ENCODE measurements at regions not wholly inside any gene's neighbourhood (a gene's known extent, or its start where the extent isn't known, plus 50 kb on each side); places are given as distances from the start of the nearest gene placed in this dataset.
"Not testable (repeated sequence)": the region's sequence is repeated elsewhere in the genome, so short reads cannot be mapped to it uniquely, and the experiment has no call there.

DNA sequence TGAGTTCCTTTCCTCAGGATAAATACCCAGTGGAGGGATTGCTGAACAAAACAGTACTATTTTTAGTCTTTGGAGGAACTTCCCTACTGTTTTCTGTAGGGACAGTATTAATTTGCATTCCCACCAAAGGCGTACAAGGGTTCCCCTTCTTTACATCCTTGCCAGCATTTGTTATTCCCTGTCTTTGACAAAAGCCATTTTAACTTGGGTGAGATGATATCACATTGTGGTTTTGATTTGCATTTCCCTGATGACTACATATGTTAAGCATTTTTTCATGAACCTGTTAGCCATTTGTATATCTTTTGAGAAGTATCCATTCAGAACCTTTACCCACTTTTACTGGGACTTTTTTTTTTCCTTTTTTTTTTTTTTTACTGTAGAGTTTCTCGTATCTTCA lies 126.2 kb upstream of the ANXA10 start:
- Mint-ChIP-seq H3K27ac (no peak overlapping the region), H3K36me3 (no peaks in the 10 kb centered on the region), H3K27me3 (no peaks in the 10 kb centered on the region), H3K4me1 (no peaks in the 10 kb centered on the region), H3K4me3 (no peak overlapping the region), H3K9me3 (ENCODE audit: low read depth) (peaks cover 2% of the 10 kb centered on the region)
- DNase-seq = no peak
- CTCF ChIA-PET = no interaction called here
- no peak for ATAC-seq

GRCh38 chr4:167973513-167973912 lies 118.8 kb upstream of the ANXA10 start:
- H3K36me3 Mint-ChIP-seq = no peaks in the 10 kb centered on the region
- H3K27ac Mint-ChIP-seq = no peak overlapping the region
- no peak for ATAC-seq
- H3K4me3 Mint-ChIP-seq = no peak overlapping the region
- no peaks in the 10 kb centered on the region for H3K27me3 Mint-ChIP-seq
- no peak for DNase-seq
- H3K4me1 Mint-ChIP-seq = no peaks in the 10 kb centered on the region
- CTCF ChIA-PET = no interaction called here
- H3K9me3 Mint-ChIP-seq (ENCODE audit: low read depth) = peaks cover 15% of the 10 kb centered on the region

DNA sequence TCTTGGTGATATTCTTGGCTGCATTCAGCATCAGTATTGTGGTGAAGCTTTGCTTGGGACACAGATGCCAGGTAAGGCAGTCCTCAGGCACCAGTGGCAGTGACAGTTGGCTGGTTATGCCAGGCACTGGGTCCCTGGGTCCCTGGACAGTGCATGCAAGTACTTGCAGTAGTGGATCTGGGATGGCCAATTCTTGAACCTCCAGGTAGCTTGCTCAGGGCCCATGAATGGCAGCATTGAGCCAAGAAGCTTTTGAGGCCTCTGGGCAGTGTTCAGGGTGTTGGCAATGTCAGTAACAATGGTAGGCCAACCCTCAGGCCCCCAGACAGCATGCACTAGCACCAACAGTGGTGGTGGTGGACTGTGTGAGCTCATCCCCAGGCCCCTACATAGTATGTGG lies 106.8 kb upstream of the ANXA10 start:
- no peaks in the 10 kb centered on the region for H3K36me3 Mint-ChIP-seq
- CTCF ChIA-PET = no interaction called here
- H3K27me3 Mint-ChIP-seq = no peaks in the 10 kb centered on the region
- ATAC-seq = no peak
- DNase-seq = no peak
- no peak overlapping the region for H3K27ac Mint-ChIP-seq
- no peaks in the 10 kb centered on the region for H3K4me1 Mint-ChIP-seq
- no peak overlapping the region for H3K4me3 Mint-ChIP-seq
- no peaks in the 10 kb centered on the region for H3K9me3 Mint-ChIP-seq (ENCODE audit: low read depth)

DNA sequence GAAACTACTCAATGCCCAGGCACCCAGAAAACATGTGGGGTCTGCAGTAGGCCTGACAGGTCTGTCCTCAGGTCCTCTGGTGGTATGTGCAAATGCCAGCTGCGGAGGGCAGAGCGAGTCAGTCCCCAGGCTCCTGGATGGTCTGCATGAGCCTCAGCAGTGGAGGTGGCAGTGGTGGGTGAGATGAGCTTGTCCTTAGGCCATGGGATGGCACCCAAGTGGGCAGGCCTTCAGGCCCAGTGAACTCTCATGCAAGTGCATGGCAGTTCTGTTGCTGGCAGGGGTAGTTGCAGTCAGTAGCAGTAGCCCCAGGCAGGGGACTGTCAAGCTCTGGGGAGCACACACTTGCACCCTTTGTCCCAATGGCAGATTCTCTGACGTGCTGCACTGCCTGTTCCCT lies 106.3 kb upstream of the ANXA10 start:
- Mint-ChIP-seq H3K27ac (no peak overlapping the region), H3K36me3 (no peaks in the 10 kb centered on the region), H3K4me1 (no peaks in the 10 kb centered on the region), H3K27me3 (no peaks in the 10 kb centered on the region), H3K4me3 (no peak overlapping the region), H3K9me3 (ENCODE audit: low read depth) (no peaks in the 10 kb centered on the region)
- CTCF ChIA-PET = no interaction called here
- ATAC-seq (no peak), DNase-seq (no peak)

DNA sequence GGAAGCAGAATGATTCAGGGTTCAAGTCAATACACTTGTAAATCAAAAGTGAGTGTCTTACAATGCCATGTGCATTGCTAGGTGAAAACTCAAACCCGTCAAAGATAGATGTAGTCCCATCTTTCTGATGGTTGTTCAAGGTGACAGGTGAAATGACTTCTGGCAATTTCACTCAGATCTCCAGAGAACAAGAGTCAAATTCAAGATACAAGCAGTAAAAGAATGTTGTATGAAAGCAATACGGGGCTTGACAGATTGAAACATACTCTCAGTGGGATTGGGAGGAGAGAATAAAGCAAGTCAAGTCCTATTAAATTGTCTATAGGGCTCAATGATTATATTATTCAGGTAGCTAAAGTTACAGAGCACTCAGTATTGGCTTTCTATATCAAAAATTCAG lies 105.1 kb upstream of the ANXA10 start:
- Mint-ChIP-seq H3K27ac (no peak overlapping the region), H3K36me3 (no peaks in the 10 kb centered on the region), H3K4me1 (no peaks in the 10 kb centered on the region), H3K27me3 (no peaks in the 10 kb centered on the region), H3K4me3 (no peak overlapping the region), H3K9me3 (ENCODE audit: low read depth) (no peaks in the 10 kb centered on the region)
- no peak for ATAC-seq
- CTCF ChIA-PET = no interaction called here
- DNase-seq = no peak

DNA sequence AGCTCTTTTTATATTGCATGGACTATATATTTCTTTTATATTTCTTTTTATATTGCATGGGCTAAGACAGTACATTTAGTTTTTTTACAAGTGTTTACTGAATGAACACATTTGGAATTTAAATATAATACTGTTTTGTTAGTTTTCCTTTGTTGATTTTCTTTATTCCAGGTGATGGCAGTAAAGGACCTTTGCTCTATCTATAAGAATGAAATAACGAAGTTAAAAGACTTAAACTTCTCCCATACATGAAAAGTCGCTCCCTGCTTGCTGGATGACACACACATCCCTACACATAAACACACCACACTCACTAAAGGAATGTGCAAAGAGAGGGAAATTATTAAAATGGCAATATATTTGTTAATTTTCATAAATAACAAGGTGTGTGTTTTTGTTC lies 102.5 kb upstream of the ANXA10 start:
- ATAC-seq = no peak
- Mint-ChIP-seq H3K4me1 (no peaks in the 10 kb centered on the region), H3K4me3 (no peak overlapping the region), H3K27me3 (no peaks in the 10 kb centered on the region), H3K36me3 (no peaks in the 10 kb centered on the region), H3K27ac (no peak overlapping the region), H3K9me3 (ENCODE audit: low read depth) (no peaks in the 10 kb centered on the region)
- DNase-seq = no peak
- CTCF ChIA-PET = no interaction called here

- DNase-seq; CTCF ChIA-PET; H3K27ac Mint-ChIP-seq; H3K4me1 Mint-ChIP-seq; H3K9me3 Mint-ChIP-seq (ENCODE audit: low read depth); H3K27me3 Mint-ChIP-seq; H3K36me3 Mint-ChIP-seq; ATAC-seq; H3K4me3 Mint-ChIP-seq: not testable (repeated sequence)
Observed at GRCh38 chr4:168008112-168008511, 84.2 kb upstream of the ANXA10 start.

DNA sequence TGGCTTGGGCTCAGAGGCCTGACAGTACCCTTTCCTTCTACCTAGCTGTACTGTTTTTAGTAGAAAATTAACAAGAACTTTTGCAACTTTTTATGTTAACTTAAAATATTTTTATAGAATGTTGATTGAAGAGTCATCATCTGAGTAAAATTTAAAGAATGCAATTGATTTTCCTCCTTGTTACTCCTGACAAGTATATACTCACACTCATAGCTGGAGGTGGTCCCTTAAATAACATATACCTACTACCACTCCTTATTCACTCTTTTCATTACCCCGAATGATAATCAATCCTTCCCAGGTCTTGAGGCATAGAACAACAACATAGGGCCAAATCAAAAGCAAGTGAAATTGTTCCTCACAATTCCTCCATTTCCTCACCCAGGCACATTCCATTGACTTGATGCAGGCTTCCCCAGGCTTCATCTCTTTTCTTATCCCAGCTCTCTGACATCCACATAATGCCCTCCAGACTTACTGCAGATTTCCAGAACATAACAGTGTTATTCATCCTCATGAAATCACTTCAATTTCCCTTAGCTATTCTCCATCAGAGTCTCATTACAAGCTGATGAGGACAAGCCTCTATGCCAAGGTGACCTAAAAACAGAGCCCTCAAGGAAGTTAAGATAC lies 73.2 kb upstream of the ANXA10 start:
- Mint-ChIP-seq H3K4me1 (no peaks in the 10 kb centered on the region), H3K27me3 (no peaks in the 10 kb centered on the region), H3K36me3 (no peaks in the 10 kb centered on the region), H3K9me3 (ENCODE audit: low read depth) (peaks cover 2% of the 10 kb centered on the region), H3K27ac (no peak overlapping the region), H3K4me3 (no peak overlapping the region)
- CTCF ChIA-PET = no interaction called here
- no peak for ATAC-seq
- no peak for DNase-seq

- H3K36me3 Mint-ChIP-seq = no peaks in the 10 kb centered on the region
- no peaks in the 10 kb centered on the region for H3K4me1 Mint-ChIP-seq
- H3K4me3 Mint-ChIP-seq = no peak overlapping the region
- DNase-seq (no peak), ATAC-seq (no peak)
- H3K27me3 Mint-ChIP-seq = no peaks in the 10 kb centered on the region
- CTCF ChIA-PET = interaction anchor here (0.7 kb wide), 1 partner anchor 413 kb away, joined by 3 read pairs; no protein-coding TSS in a partner anchor
- H3K9me3 Mint-ChIP-seq (ENCODE audit: low read depth) = peaks cover 2% of the 10 kb centered on the region
- H3K27ac Mint-ChIP-seq = no peak overlapping the region
Observed at GRCh38 chr4:168019921-168020320, 72.4 kb upstream of the ANXA10 start.

DNA sequence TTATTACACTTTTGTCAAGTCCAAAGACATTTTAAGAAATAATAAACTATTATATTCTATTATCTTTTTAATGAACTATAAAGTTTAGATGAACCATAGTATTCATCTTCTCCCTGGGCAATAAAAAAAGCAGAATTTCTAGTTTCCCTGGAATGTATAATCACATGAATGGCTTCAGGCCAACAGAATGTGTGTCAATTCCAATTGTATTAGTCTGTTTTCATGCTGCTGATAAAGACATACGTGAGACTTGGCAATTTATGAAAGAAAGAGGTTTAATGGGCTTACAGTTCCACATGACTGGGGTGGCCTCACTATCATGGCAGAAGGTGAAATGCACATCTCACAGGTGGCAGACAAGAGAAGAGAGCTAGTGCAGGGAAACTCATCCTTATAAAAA lies 70.7 kb upstream of the ANXA10 start:
- H3K9me3 Mint-ChIP-seq (ENCODE audit: low read depth) = peaks cover 2% of the 10 kb centered on the region
- no peaks in the 10 kb centered on the region for H3K36me3 Mint-ChIP-seq
- CTCF ChIA-PET = no interaction called here
- H3K4me3 Mint-ChIP-seq = no peak overlapping the region
- DNase-seq = no peak
- no peak for ATAC-seq
- H3K27me3 Mint-ChIP-seq = no peaks in the 10 kb centered on the region
- H3K27ac Mint-ChIP-seq = no peak overlapping the region
- no peaks in the 10 kb centered on the region for H3K4me1 Mint-ChIP-seq

DNA sequence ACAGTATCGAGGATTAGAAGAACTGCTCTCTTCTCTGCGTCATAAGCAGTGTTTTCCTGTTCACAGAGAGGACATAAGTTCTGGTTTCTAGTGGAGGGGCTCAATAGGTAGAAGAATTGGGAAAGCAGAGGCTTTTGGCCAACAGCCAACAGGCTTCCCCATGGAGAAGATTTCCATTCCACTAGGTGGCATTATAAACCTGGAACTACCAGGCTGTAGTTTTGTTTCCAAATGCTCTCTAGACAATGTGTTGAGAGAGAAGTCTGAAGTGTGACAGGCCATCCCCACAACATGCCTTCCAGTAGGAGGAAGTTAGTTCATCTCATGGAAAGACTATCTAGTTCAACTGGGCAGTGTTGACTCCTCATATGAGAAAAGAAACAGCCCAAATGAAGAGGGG lies 63.8 kb upstream of the ANXA10 start:
- H3K4me1 Mint-ChIP-seq = no peaks in the 10 kb centered on the region
- no peaks in the 10 kb centered on the region for H3K9me3 Mint-ChIP-seq (ENCODE audit: low read depth)
- CTCF ChIA-PET = no interaction called here
- DNase-seq (no peak), ATAC-seq (no peak)
- no peak overlapping the region for H3K4me3 Mint-ChIP-seq
- no peaks in the 10 kb centered on the region for H3K36me3 Mint-ChIP-seq
- H3K27ac Mint-ChIP-seq = no peak overlapping the region
- H3K27me3 Mint-ChIP-seq = no peaks in the 10 kb centered on the region

- no peak overlapping the region for H3K27ac Mint-ChIP-seq
- ATAC-seq (no peak), DNase-seq (no peak)
- CTCF ChIA-PET = no interaction called here
- no peaks in the 10 kb centered on the region for H3K27me3 Mint-ChIP-seq
- no peak overlapping the region for H3K4me3 Mint-ChIP-seq
- no peaks in the 10 kb centered on the region for H3K36me3 Mint-ChIP-seq
- H3K4me1 Mint-ChIP-seq = no peaks in the 10 kb centered on the region
- H3K9me3 Mint-ChIP-seq (ENCODE audit: low read depth) = no peaks in the 10 kb centered on the region
Observed at GRCh38 chr4:168028970-168029597, 63.3 kb upstream of the ANXA10 start.

DNA sequence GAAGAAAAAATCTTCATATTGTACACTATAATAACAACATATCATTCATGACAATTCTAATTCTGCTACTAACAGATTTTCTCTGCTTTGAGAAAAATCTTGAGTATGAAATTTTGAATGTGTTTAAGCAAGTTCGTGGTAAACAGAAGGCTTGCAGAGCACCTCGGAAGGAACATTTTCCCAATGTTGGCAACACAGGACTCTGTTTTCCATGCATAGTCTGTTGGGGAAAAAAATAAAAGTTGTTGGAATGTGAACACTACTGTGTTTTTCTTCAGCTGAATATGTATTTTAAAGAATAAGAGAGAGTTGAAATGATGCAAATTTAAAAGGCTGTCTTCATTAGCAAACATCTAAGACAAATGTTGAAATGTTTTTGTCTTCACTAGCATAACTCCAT lies 54.7 kb upstream of the ANXA10 start:
- H3K36me3 Mint-ChIP-seq = no peaks in the 10 kb centered on the region
- H3K27me3 Mint-ChIP-seq = no peaks in the 10 kb centered on the region
- CTCF ChIA-PET = no interaction called here
- ATAC-seq = no peak
- H3K4me3 Mint-ChIP-seq = no peak overlapping the region
- no peak overlapping the region for H3K27ac Mint-ChIP-seq
- no peaks in the 10 kb centered on the region for H3K4me1 Mint-ChIP-seq
- no peaks in the 10 kb centered on the region for H3K9me3 Mint-ChIP-seq (ENCODE audit: low read depth)
- no peak for DNase-seq

DNA sequence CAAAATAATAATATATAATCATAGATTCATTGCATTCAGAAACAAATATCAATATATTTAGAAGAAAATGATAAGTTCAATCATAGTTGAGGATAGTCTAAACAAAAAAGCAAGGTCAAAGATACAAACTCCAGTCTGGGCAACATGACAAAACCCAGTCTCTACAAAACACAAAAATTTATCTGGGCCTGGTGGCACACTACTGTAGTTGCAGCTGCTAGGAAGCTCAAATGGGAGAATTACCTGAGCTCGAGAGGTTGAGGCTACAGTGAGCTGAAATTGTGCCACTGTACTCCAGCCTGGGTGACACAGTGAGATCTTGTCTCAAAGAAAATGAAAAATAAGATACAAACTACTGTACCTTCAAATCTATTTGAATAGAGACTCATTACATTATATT lies 52.7 kb upstream of the ANXA10 start:
- H3K27ac Mint-ChIP-seq = no peak overlapping the region
- H3K36me3 Mint-ChIP-seq = no peaks in the 10 kb centered on the region
- CTCF ChIA-PET = no interaction called here
- H3K27me3 Mint-ChIP-seq = no peaks in the 10 kb centered on the region
- H3K4me3 Mint-ChIP-seq = no peak overlapping the region
- ATAC-seq = no peak
- no peak for DNase-seq
- H3K4me1 Mint-ChIP-seq = no peaks in the 10 kb centered on the region
- no peaks in the 10 kb centered on the region for H3K9me3 Mint-ChIP-seq (ENCODE audit: low read depth)

Measured in activated CD8-positive, alpha-beta memory T cell treated with anti-CD3 and anti-CD28 coated beads, Interleukin-2, amount 10 ng/mL, durations not matched to agents 7 days and 5 days (primary cell).